ENCODE measurements at regions not wholly inside any gene's neighbourhood (a gene's known extent, or its start where the extent isn't known, plus 50 kb on each side); places are given as distances from the start of the nearest gene placed in this dataset.

GRCh38 chr9:18371621-18372020 lies 102.3 kb upstream of the ADAMTSL1 start:
- Histone ChIP-seq H3K9me3 (ENCODE audit: insufficient read depth, low read length) (no peaks in the 10 kb centered on the region), H4K20me1 (ENCODE audit: low read depth, low read length) (no peaks in the 10 kb centered on the region), H3K4me3 (ENCODE audit: insufficient read depth, low read length, poor library complexity, severe bottlenecking) (no peak overlapping the region), H3K27me3 (ENCODE audit: low read length) (no peaks in the 10 kb centered on the region), H3K9ac (ENCODE audit: low read length) (no peak overlapping the region), H3K9me2 (replicated peaks; ENCODE audit: insufficient read depth, low read length) (no peaks in the 10 kb centered on the region), H2AFZ (ENCODE audit: low read depth, low read length, severe bottlenecking) (no peak overlapping the region), H3K4me2 (ENCODE audit: low read depth, low read length, poor library complexity, severe bottlenecking) (no peak overlapping the region), H3K27ac (ENCODE audit: low read depth, low read length) (no peak overlapping the region), H3F3A (ENCODE audit: insufficient read depth) (no peaks in the 10 kb centered on the region), H3K36me3 (ENCODE audit: low read length) (no peaks in the 10 kb centered on the region), H3K79me2 (ENCODE audit: insufficient read depth, low read length) (no peaks in the 10 kb centered on the region)
- TF ChIP-seq EZH2phosphoT487 (conservative IDR thresholded peaks at IDR 0.05; ENCODE audit: low read length) (no peak), CTCF (IDR thresholded peaks at IDR 0.05; ENCODE audit: insufficient read depth, low read length, poor library complexity, severe bottlenecking) (no peak)

GRCh38 chr9:18379073-18379811 lies 94.7 kb upstream of the ADAMTSL1 start:
- TF ChIP-seq EZH2phosphoT487 (conservative IDR thresholded peaks at IDR 0.05; ENCODE audit: low read length) (no peak), CTCF (IDR thresholded peaks at IDR 0.05; ENCODE audit: insufficient read depth, low read length, poor library complexity, severe bottlenecking) (no peak)
- H3K27ac ChIP-seq (ENCODE audit: low read depth, low read length) = no peak overlapping the region

DNA sequence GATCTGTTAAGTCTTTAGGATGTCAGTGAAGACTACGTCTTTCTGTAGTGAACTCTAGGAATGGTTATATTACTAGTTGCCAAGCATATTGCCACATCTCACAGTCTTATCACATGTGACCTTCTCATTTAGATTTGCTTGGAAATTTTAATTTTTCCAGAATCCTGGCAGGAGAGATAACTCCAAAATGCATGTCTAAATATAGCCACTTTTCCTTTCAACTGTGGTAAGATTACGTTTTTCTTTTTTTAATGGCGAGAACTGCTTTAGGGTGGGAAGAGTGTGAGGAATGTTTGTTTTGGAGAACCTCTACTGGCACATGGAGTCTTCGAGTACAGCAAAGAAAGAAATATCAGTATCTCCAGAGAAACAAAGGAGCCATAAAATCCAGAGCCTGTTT lies 91.7 kb upstream of the ADAMTSL1 start:
- Histone ChIP-seq H3K4me2 (ENCODE audit: low read depth, low read length, poor library complexity, severe bottlenecking) (no peak overlapping the region), H3F3A (ENCODE audit: insufficient read depth) (no peaks in the 10 kb centered on the region), H3K9me2 (replicated peaks; ENCODE audit: insufficient read depth, low read length) (no peaks in the 10 kb centered on the region), H3K9me3 (ENCODE audit: insufficient read depth, low read length) (no peaks in the 10 kb centered on the region), H3K79me2 (ENCODE audit: insufficient read depth, low read length) (no peaks in the 10 kb centered on the region), H3K36me3 (ENCODE audit: low read length) (no peaks in the 10 kb centered on the region), H3K27me3 (ENCODE audit: low read length) (no peaks in the 10 kb centered on the region), H3K27ac (ENCODE audit: low read depth, low read length) (no peak overlapping the region), H2AFZ (ENCODE audit: low read depth, low read length, severe bottlenecking) (no peak overlapping the region), H3K4me3 (ENCODE audit: insufficient read depth, low read length, poor library complexity, severe bottlenecking) (no peak overlapping the region), H3K9ac (ENCODE audit: low read length) (no peak overlapping the region), H4K20me1 (ENCODE audit: low read depth, low read length) (no peaks in the 10 kb centered on the region)
- TF ChIP-seq EZH2phosphoT487 (conservative IDR thresholded peaks at IDR 0.05; ENCODE audit: low read length) (no peak), CTCF (IDR thresholded peaks at IDR 0.05; ENCODE audit: insufficient read depth, low read length, poor library complexity, severe bottlenecking) (no peak)

More at GRCh38 chr9:18379073-18379811, 94.7 kb upstream of the ADAMTSL1 start:
- H3K4me3 ChIP-seq (ENCODE audit: insufficient read depth, low read length, poor library complexity, severe bottlenecking) = no peak overlapping the region
- H3K9me2 ChIP-seq (replicated peaks; ENCODE audit: insufficient read depth, low read length) = no peaks in the 10 kb centered on the region
- H3K9me3 ChIP-seq (ENCODE audit: insufficient read depth, low read length) = no peaks in the 10 kb centered on the region
- H3K9ac ChIP-seq (ENCODE audit: low read length) = no peak overlapping the region
- no peaks in the 10 kb centered on the region for H3F3A ChIP-seq (ENCODE audit: insufficient read depth)
- no peaks in the 10 kb centered on the region for H4K20me1 ChIP-seq (ENCODE audit: low read depth, low read length)
- H2AFZ ChIP-seq (ENCODE audit: low read depth, low read length, severe bottlenecking) = no peak overlapping the region
- H3K27me3 ChIP-seq (ENCODE audit: low read length) = no peaks in the 10 kb centered on the region
- no peak overlapping the region for H3K4me2 ChIP-seq (ENCODE audit: low read depth, low read length, poor library complexity, severe bottlenecking)
- no peaks in the 10 kb centered on the region for H3K79me2 ChIP-seq (ENCODE audit: insufficient read depth, low read length)
- no peaks in the 10 kb centered on the region for H3K36me3 ChIP-seq (ENCODE audit: low read length)

Measured in SU-DHL-6 (cell line).